ENCODE measurements at regions not wholly inside any gene's neighbourhood (a gene's known extent, or its start where the extent isn't known, plus 50 kb on each side); places are given as distances from the start of the nearest gene placed in this dataset.

DNA sequence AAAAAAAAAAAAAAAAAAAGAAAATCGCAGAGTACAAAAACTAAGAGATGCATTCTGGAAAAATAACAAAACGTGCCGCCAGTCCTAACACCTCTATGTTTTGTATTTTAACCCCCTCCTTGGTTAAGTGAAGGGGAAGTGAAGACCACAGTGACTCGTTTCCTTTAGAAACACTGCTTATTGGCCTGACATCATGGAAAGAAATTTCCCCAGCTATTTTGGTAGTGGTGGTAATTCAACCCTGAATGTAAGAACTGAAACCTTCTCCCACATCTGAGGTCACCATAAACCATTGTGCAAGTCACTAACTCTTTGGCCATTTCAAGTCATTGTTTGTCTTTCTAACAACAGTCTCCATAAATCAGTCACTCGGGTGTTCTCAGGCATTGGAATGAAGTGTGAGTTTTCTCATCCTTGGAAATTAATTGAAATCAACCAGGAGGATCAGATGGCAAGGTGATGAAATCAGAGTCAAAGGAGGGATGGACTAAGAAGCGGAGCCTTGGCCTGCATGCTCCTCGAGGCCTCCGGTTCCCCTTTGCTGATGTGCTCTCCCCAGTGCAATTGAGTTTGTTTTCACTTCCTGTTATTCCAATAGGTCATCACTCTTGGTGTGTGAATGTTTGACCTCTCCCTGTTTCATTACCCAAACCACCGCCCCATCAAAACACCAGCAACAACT, 443.9 kb downstream of the FGF9 start:
- no peak for TF ChIP-seq SRF (IDR thresholded peaks at IDR 0.05; ENCODE audit: low read depth)
- TF ChIP-seq, protein P1, sequence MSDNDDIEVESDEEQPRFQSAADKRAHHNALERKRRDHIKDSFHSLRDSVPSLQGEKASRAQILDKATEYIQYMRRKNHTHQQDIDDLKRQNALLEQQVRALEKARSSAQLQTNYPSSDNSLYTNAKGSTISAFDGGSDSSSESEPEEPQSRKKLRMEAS (IDR thresholded peaks at IDR 0.05) = no peak
- TF ChIP-seq ZFX (IDR thresholded peaks at IDR 0.05) = no peak
- TF ChIP-seq, protein P2, sequence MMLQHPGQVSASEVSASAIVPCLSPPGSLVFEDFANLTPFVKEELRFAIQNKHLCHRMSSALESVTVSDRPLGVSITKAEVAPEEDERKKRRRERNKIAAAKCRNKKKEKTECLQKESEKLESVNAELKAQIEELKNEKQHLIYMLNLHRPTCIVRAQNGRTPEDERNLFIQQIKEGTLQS (IDR thresholded peaks at IDR 0.05) = no peak
- TF ChIP-seq, protein P3, sequence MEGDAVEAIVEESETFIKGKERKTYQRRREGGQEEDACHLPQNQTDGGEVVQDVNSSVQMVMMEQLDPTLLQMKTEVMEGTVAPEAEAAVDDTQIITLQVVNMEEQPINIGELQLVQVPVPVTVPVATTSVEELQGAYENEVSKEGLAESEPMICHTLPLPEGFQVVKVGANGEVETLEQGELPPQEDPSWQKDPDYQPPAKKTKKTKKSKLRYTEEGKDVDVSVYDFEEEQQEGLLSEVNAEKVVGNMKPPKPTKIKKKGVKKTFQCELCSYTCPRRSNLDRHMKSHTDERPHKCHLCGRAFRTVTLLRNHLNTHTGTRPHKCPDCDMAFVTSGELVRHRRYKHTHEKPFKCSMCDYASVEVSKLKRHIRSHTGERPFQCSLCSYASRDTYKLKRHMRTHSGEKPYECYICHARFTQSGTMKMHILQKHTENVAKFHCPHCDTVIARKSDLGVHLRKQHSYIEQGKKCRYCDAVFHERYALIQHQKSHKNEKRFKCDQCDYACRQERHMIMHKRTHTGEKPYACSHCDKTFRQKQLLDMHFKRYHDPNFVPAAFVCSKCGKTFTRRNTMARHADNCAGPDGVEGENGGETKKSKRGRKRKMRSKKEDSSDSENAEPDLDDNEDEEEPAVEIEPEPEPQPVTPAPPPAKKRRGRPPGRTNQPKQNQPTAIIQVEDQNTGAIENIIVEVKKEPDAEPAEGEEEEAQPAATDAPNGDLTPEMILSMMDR (IDR thresholded peaks at IDR 0.05 in 2 of 3, conservative IDR thresholded peaks at IDR 0.05 in 1 of 3; ENCODE audit: borderline replicate concordance in 1 of 3, insufficient read depth in 1 of 3, low read depth in 2 of 3, low read length in 2 of 3) = no peak
- TF ChIP-seq POLR2AphosphoS5 (IDR thresholded peaks at IDR 0.05; ENCODE audit: low read depth, low read length) = no peak
- no peak for TF ChIP-seq EZH2 (IDR thresholded peaks at IDR 0.05)
- TF ChIP-seq ZNF274 (IDR thresholded peaks at IDR 0.05; ENCODE audit: low read depth, low read length) = no peak
- no peak for TF ChIP-seq CEBPB (IDR thresholded peaks at IDR 0.05; ENCODE audit: low read depth)
- no peak for TF ChIP-seq POLR2A (IDR thresholded peaks at IDR 0.05; ENCODE audit: borderline replicate concordance, extremely low read depth, insufficient read depth, insufficient read length)
- TF ChIP-seq, protein P4, sequence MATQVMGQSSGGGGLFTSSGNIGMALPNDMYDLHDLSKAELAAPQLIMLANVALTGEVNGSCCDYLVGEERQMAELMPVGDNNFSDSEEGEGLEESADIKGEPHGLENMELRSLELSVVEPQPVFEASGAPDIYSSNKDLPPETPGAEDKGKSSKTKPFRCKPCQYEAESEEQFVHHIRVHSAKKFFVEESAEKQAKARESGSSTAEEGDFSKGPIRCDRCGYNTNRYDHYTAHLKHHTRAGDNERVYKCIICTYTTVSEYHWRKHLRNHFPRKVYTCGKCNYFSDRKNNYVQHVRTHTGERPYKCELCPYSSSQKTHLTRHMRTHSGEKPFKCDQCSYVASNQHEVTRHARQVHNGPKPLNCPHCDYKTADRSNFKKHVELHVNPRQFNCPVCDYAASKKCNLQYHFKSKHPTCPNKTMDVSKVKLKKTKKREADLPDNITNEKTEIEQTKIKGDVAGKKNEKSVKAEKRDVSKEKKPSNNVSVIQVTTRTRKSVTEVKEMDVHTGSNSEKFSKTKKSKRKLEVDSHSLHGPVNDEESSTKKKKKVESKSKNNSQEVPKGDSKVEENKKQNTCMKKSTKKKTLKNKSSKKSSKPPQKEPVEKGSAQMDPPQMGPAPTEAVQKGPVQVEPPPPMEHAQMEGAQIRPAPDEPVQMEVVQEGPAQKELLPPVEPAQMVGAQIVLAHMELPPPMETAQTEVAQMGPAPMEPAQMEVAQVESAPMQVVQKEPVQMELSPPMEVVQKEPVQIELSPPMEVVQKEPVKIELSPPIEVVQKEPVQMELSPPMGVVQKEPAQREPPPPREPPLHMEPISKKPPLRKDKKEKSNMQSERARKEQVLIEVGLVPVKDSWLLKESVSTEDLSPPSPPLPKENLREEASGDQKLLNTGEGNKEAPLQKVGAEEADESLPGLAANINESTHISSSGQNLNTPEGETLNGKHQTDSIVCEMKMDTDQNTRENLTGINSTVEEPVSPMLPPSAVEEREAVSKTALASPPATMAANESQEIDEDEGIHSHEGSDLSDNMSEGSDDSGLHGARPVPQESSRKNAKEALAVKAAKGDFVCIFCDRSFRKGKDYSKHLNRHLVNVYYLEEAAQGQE (IDR thresholded peaks at IDR 0.05; ENCODE audit: low read depth) = no peak

Measured in HCT116 (cell line).